ENCODE measurements at regions not wholly inside any gene's neighbourhood (a gene's known extent, or its start where the extent isn't known, plus 50 kb on each side); places are given as distances from the start of the nearest gene placed in this dataset.

DNA sequence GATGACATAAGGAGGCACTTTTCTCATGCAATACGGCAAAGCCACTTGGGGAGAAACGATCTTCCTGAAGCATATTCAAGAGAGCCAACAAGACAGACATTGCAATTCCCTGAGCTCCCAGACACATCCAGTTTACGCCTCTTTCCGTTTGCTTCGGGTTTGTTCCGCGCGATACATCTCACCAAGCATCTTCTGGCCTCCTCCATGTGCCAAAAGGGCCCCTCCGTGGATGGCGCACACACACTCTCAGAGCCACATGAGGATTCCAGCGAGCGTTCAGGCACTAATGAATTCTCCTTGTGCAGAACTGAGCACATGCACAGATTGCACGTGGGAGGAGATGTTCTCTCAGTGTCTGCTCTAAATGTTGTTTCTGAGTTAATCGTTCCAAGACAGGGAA lies 146.7 kb upstream of the SHISA6 start:
- TF ChIP-seq, protein P1, sequence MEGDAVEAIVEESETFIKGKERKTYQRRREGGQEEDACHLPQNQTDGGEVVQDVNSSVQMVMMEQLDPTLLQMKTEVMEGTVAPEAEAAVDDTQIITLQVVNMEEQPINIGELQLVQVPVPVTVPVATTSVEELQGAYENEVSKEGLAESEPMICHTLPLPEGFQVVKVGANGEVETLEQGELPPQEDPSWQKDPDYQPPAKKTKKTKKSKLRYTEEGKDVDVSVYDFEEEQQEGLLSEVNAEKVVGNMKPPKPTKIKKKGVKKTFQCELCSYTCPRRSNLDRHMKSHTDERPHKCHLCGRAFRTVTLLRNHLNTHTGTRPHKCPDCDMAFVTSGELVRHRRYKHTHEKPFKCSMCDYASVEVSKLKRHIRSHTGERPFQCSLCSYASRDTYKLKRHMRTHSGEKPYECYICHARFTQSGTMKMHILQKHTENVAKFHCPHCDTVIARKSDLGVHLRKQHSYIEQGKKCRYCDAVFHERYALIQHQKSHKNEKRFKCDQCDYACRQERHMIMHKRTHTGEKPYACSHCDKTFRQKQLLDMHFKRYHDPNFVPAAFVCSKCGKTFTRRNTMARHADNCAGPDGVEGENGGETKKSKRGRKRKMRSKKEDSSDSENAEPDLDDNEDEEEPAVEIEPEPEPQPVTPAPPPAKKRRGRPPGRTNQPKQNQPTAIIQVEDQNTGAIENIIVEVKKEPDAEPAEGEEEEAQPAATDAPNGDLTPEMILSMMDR (IDR thresholded peaks at IDR 0.05): no peak
- no peak for TF ChIP-seq POLR2A (IDR thresholded peaks at IDR 0.05)
- TF ChIP-seq EP300 (IDR thresholded peaks at IDR 0.05): no peak
- Histone ChIP-seq H3K27ac (no peak overlapping the region), H3K9me3 (no peaks in the 10 kb centered on the region), H3K4me3 (no peak overlapping the region), H3K36me3 (no peaks in the 10 kb centered on the region), H3K4me1 (ENCODE audit: insufficient read depth) (no peaks in the 10 kb centered on the region), H3K27me3 (no peaks in the 10 kb centered on the region)
- DNase-seq: no peak
- 72 to 77% (median 72%) methylated on average over 14 of the region's 14 CpGs for WGBS, 3 donors
- intact Hi-C loops (cut with DNase I): no loop called here

DNA sequence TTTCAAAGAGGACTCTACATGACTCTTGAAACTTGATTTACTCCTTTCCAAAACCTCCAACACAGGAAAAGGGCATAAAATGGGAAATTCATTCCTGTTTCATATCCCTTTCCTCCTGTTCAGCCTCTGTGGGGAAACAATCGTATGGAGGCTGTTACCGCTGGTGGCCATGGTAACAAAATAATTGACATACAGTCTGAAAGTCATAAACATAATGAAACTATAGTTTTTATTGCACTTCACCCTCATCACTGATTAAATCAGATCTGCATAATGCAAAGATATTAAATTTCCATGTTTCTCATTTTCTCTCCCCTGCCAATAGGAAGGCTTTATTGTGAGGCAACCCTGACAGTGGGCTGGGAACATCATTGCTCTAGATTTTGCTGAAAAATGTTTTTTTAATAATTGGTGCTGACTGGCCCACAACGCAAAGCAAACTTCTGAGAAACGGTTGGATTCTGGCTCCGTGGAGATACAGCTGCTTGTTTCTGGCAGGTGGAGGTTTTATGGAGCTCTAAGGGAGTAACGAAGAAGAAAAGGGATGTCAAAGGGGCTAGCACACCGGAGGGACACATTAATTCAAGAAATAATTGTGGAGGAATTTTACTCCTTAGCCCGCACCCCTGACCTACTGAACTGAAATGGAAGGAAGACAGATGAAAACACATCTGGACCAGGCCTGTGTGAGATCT lies 154.2 kb upstream of the SHISA6 start:
- TF ChIP-seq EP300 (IDR thresholded peaks at IDR 0.05): no peak
- TF ChIP-seq, protein P1 (IDR thresholded peaks at IDR 0.05): no peak
- no peak for TF ChIP-seq POLR2A (IDR thresholded peaks at IDR 0.05)
- Histone ChIP-seq H3K9me3 (no peaks in the 10 kb centered on the region), H3K27ac (no peak overlapping the region), H3K4me3 (no peak overlapping the region), H3K4me1 (ENCODE audit: insufficient read depth) (no peaks in the 10 kb centered on the region), H3K36me3 (no peaks in the 10 kb centered on the region), H3K27me3 (no peaks in the 10 kb centered on the region)
- 50 to 66% (median 64%) methylated on average over 8 of the region's 8 CpGs for WGBS, 3 donors
- intact Hi-C loops (cut with DNase I): no loop called here
- no peak for DNase-seq

DNA sequence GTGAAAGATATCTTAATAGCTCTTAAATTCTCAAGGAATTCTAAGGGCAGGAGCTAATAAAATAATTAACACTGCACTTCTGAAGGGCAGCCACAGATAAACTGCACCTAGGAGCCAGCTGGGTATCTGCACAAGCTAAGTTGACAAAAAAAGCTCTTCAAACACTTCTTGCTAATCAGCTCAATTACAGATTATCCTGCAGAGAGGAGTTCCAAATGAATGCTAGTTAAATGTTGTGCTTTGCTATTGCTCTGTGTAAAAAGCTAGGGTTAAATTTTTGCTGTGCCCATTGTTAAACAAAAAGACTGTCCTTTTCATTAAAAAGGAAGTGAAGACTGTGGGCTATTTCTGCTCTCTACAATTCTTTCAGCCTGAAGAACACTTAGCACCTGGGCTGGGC lies 158.5 kb upstream of the SHISA6 start:
- TF ChIP-seq, protein P1 (IDR thresholded peaks at IDR 0.05): no peak
- TF ChIP-seq POLR2A (IDR thresholded peaks at IDR 0.05): no peak
- TF ChIP-seq EP300 (IDR thresholded peaks at IDR 0.05): no peak
- Histone ChIP-seq H3K4me3 (no peak overlapping the region), H3K36me3 (no peaks in the 10 kb centered on the region), H3K27me3 (no peaks in the 10 kb centered on the region), H3K9me3 (no peaks in the 10 kb centered on the region), H3K4me1 (ENCODE audit: insufficient read depth) (no peaks in the 10 kb centered on the region), H3K27ac (no peak overlapping the region)
- DNase-seq: no peak
- intact Hi-C loops (cut with DNase I): no loop called here

GRCh38 chr17:11081342-11081741 lies 159.7 kb upstream of the SHISA6 start:
- no peaks in the 10 kb centered on the region for H3K36me3 ChIP-seq
- no peak overlapping the region for H3K4me3 ChIP-seq
- no peaks in the 10 kb centered on the region for H3K4me1 ChIP-seq (ENCODE audit: insufficient read depth)
- H3K9me3 ChIP-seq: no peaks in the 10 kb centered on the region
- DNase-seq: no peak
- intact Hi-C loops (cut with DNase I): no loop called here
- H3K27ac ChIP-seq: no peak overlapping the region
- 70 to 83% (median 71%) methylated on average over 3 of the region's 3 CpGs for WGBS, 3 donors
- TF ChIP-seq POLR2A (IDR thresholded peaks at IDR 0.05) (no peak), EP300 (IDR thresholded peaks at IDR 0.05) (no peak)
- TF ChIP-seq, protein P1 (IDR thresholded peaks at IDR 0.05): no peak
- no peaks in the 10 kb centered on the region for H3K27me3 ChIP-seq

Measured in ovary (tissue), 7 donors.